ENCODE measurements at regions not wholly inside any gene's neighbourhood (a gene's known extent, or its start where the extent isn't known, plus 50 kb on each side); places are given as distances from the start of the nearest gene placed in this dataset.

DNA sequence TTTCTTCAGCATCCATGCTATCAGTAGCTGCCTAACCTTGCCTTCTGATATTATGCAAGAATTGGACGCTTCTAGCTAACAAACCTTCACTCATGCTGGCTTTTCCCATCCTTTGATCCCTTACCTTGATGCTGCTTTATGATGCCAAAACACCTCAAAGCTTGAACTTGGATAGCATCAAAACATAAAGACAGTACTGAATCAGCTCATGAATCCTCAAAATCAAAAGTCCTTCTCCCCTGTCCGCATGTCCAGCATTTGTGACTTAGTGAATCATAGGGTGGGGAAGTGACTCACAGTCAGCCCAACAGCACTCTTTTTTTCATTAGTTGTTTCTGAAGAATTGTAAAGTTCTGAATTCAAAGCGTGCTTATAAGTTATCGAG is 89.5 kb upstream of the PIK3CG start:
- Histone ChIP-seq H3K27ac (peak overlapping the region; percentile 84), H3K36me3 (replicated peaks) (no peaks in the 10 kb centered on the region), H3K27me3 (replicated peaks) (no peaks in the 10 kb centered on the region), H3K4me3 (ENCODE audit: low read depth, low read length) (peak overlapping the region; percentile 0)
- DNase-seq, result peak; percentile 75
- in situ Hi-C loops (cut with HindIII; ENCODE audit: low pct_ligation_motif_present, low sequenced_read_pairs), result no loop called here
- TF ChIP-seq, protein P1, sequence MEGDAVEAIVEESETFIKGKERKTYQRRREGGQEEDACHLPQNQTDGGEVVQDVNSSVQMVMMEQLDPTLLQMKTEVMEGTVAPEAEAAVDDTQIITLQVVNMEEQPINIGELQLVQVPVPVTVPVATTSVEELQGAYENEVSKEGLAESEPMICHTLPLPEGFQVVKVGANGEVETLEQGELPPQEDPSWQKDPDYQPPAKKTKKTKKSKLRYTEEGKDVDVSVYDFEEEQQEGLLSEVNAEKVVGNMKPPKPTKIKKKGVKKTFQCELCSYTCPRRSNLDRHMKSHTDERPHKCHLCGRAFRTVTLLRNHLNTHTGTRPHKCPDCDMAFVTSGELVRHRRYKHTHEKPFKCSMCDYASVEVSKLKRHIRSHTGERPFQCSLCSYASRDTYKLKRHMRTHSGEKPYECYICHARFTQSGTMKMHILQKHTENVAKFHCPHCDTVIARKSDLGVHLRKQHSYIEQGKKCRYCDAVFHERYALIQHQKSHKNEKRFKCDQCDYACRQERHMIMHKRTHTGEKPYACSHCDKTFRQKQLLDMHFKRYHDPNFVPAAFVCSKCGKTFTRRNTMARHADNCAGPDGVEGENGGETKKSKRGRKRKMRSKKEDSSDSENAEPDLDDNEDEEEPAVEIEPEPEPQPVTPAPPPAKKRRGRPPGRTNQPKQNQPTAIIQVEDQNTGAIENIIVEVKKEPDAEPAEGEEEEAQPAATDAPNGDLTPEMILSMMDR (IDR thresholded peaks at IDR 0.05; ENCODE audit: low read depth, low read length, missing control alignments), result no peak

DNA sequence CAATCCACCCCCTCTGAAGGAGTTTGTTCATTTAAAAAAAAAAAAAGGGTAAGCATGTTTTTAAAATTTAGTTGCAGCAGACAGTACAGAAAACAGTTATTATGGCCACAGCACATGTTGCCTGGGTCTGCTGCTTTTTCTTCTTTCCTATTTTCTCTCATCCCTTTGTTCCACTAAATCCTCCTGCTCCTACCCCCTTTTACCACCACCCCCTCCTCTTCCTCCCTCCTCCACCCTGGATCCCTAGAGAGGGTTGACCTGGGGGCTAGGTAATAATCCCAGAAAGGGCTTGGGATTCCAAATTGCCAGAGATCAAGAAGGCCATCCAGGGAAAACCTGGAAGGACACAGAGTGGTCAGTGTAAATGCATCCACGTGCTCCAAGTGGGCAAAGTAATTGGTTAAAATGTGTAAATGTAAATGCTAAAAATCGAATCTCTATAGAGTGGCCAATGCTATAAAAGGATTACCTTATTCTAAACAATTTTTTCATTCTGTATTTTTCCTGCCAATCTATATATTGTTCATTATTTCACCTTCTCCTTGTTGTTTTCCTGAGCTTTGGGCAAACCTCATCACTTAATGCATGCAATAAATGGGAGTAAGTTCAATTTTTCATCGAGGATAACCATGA is 89.0 kb upstream of the PIK3CG start:
- H3K36me3 ChIP-seq (replicated peaks), result no peaks in the 10 kb centered on the region
- no peak for DNase-seq
- no peak overlapping the region for H3K4me3 ChIP-seq (ENCODE audit: low read depth, low read length)
- H3K27me3 ChIP-seq (replicated peaks), result no peaks in the 10 kb centered on the region
- TF ChIP-seq, protein P1 (IDR thresholded peaks at IDR 0.05; ENCODE audit: low read depth, low read length, missing control alignments), result no peak
- H3K27ac ChIP-seq, result peak overlapping the region; percentile 84
- in situ Hi-C loops (cut with HindIII; ENCODE audit: low pct_ligation_motif_present, low sequenced_read_pairs), result no loop called here

DNA sequence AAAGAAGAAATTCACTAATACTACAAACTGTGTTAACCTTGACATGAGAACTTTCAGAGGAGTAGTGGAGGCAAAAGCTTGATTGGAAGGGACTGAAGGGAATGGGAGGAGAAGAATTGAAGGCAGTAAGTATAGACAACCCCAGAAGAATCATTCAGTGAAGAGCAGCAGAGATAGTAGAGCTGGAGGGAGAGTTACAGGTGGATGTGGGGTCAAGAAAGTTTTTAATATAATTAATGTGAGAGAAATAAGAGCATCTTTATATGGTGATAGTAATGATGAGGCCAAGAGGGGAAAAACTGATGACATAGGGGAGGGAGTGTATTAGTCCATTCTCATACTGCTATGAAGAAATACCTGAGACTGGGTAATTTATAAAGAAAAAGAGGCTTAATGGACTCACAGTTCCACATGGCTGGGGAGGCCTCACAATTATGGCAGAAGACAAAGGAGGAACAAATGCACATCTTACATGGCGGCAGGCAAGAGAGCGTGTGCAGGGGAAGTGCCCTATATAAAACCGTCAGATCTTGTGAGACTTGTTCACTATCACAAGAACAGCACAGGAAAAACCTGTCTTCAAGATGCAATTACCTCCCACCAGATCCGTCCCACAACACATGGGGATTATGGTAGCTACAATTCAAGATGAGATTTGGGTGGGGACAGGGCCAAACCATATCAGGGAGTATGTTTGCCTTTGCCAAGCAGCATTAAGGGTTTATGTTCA is 88.3 kb upstream of the PIK3CG start:
- in situ Hi-C loops (cut with HindIII; ENCODE audit: low pct_ligation_motif_present, low sequenced_read_pairs), result no loop called here
- Histone ChIP-seq H3K27me3 (replicated peaks) (no peaks in the 10 kb centered on the region), H3K36me3 (replicated peaks) (no peaks in the 10 kb centered on the region), H3K27ac (no peak overlapping the region), H3K4me3 (ENCODE audit: low read depth, low read length) (no peak overlapping the region)
- no peak for DNase-seq
- TF ChIP-seq, protein P1 (IDR thresholded peaks at IDR 0.05; ENCODE audit: low read depth, low read length, missing control alignments), result no peak

DNA sequence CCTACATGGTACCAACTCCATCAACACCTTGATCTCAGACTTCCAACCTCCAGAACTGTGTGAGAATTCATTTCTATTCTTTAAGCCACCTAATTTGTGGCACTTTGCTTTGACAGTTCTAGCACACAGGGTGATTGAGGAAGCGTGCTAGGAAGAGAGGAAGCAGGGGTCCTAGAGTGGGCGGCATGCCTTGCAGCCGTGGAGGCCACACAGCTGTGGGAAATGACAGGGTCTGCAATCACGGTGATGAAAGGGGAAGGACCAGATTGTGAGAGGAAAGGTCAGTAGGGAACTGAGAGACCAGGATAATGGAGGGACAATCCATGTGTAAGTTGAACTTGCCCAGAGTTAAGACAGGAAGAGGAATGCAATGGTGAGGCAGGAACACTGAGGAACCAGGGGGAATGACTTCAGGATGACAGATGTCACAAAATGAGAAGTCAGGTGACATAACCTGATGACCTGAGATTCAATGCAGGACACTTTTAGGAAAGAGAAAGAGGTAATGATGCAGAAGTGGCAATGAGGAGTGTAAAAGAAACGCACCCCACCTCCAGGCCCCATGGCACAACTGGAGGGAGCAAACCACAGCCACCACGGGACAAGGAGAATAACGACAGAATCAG is 87.3 kb upstream of the PIK3CG start:
- no peak overlapping the region for H3K27ac ChIP-seq
- no peaks in the 10 kb centered on the region for H3K27me3 ChIP-seq (replicated peaks)
- in situ Hi-C loops (cut with HindIII; ENCODE audit: low pct_ligation_motif_present, low sequenced_read_pairs), result no loop called here
- no peaks in the 10 kb centered on the region for H3K36me3 ChIP-seq (replicated peaks)
- H3K4me3 ChIP-seq (ENCODE audit: low read depth, low read length), result no peak overlapping the region
- TF ChIP-seq, protein P1 (IDR thresholded peaks at IDR 0.05; ENCODE audit: low read depth, low read length, missing control alignments), result no peak
- DNase-seq, result no peak

DNA sequence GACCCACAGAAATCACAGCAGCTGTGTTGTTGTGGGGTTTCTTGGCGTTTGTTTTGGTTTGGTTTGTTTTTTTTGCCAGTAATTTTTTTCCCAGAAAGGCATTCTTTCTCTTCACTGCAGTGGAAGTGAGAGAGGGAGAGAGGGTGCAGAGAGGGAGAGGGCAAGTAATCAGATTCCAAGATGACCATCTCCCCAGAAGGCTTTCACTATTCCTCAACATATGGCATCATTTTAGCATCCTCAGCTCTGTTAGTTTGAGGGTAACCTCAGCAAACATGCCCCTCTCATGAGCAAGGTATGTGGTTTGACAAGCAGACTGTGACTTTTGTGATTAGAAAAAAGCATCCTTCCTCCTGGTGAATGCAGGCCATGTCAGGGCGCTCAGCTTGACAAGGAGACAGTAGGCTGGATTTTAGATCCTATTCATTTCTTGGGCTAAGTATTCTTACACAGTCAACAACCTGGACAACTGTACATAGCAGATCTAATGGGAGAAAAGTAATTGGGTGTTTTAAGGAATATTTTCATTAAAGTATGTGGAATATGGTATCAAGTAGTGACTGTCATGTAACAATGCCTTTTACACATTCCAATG is 86.3 kb upstream of the PIK3CG start:
- Histone ChIP-seq H3K4me3 (ENCODE audit: low read depth, low read length) (no peak overlapping the region), H3K27me3 (replicated peaks) (no peaks in the 10 kb centered on the region), H3K27ac (no peak overlapping the region), H3K36me3 (replicated peaks) (no peaks in the 10 kb centered on the region)
- in situ Hi-C loops (cut with HindIII; ENCODE audit: low pct_ligation_motif_present, low sequenced_read_pairs), result no loop called here
- TF ChIP-seq, protein P1 (IDR thresholded peaks at IDR 0.05; ENCODE audit: low read depth, low read length, missing control alignments), result no peak
- no peak for DNase-seq
